ENCODE measurements at regions not wholly inside any gene's neighbourhood (a gene's known extent, or its start where the extent isn't known, plus 50 kb on each side); places are given as distances from the start of the nearest gene placed in this dataset.

DNA sequence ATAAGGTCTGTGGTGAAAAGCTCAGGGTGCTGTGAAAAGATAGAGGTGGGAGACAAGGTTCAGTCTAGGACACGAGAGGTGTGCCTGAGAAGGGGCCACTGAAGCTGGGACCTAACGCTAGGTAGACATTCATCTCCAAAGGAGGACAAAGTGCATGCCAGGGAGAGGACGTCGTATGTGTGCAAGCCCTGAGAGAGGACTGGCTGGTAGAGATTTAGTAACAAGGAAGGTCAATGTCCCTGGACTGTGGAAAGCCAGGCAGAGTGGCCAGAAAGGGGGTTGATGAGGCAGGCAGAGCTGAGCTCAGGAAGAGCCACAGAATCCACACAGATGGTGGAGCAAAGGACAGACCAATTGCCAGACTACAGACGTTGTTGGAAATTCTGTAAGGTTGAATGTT is 817.6 kb downstream of the CCSER2 start:
- no peak for ATAC-seq
- H3K27me3 ChIP-seq (ENCODE audit: low read depth), result no peaks in the 10 kb centered on the region

DNA sequence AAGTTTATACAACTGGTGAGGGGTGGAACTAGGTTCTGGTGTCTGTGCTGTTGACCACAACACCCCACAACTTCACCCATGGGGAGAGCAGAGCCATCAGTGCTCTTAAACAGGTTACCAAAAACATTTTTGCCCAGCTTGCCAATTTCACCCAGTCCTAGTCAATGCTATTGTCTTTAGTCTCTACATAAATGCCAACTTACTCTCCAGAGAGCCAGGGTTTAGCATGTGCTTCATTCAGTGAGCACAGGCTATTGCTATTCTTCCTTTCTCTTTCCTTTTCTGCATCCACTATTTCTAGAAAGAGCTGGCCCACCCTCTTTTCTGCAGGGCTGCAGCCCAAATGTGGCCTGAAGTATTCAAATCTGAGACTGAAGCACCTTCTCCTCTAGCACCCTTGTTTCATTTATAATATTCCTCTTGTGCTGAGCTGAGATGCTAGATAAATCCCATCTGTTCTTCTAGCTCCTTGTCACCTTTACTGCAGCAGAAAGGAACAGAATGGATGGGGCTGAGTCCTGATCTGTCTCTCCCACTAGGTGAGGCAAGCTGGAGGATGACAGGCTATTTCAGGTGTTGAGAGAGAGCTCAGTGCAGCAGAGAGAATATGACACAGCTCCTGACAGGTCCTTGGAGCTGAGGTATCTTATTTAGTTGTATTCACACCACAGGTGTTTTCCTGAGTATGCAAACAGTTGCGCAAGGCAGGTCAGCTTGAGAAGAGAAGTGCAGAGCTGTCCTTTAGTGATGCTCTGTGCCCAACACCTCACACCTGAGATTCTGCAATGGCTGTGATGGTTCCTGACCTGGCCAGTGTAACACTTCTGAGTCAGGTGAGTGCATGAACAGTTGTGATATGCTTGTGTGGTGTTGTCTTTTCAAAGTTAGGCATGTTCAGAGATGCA is 819.2 kb downstream of the CCSER2 start:
- no peaks in the 10 kb centered on the region for H3K36me3 ChIP-seq
- no peaks in the 10 kb centered on the region for H3K9me3 ChIP-seq
- intact Hi-C loops (cut with DNase I), result no loop called here
- H3K27ac ChIP-seq, result peak overlapping the region; percentile 13
- no peaks in the 10 kb centered on the region for H3K27me3 ChIP-seq (ENCODE audit: low read depth)
- peaks cover 8% of the 10 kb centered on the region for H3K4me1 ChIP-seq
- ATAC-seq, result peak; percentile 30 to 31
- DNase-seq, result no peak
- TF ChIP-seq, protein P1, sequence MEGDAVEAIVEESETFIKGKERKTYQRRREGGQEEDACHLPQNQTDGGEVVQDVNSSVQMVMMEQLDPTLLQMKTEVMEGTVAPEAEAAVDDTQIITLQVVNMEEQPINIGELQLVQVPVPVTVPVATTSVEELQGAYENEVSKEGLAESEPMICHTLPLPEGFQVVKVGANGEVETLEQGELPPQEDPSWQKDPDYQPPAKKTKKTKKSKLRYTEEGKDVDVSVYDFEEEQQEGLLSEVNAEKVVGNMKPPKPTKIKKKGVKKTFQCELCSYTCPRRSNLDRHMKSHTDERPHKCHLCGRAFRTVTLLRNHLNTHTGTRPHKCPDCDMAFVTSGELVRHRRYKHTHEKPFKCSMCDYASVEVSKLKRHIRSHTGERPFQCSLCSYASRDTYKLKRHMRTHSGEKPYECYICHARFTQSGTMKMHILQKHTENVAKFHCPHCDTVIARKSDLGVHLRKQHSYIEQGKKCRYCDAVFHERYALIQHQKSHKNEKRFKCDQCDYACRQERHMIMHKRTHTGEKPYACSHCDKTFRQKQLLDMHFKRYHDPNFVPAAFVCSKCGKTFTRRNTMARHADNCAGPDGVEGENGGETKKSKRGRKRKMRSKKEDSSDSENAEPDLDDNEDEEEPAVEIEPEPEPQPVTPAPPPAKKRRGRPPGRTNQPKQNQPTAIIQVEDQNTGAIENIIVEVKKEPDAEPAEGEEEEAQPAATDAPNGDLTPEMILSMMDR (IDR thresholded peaks at IDR 0.05), result no peak
- no peak overlapping the region for H3K4me3 ChIP-seq

More for the DNA sequence above, 817.6 kb downstream of the CCSER2 start:
- DNase-seq, result no peak
- intact Hi-C loops (cut with DNase I), result no loop called here
- Histone ChIP-seq H3K36me3 (no peaks in the 10 kb centered on the region), H3K4me3 (no peak overlapping the region), H3K4me1 (peaks cover 8% of the 10 kb centered on the region), H3K9me3 (no peaks in the 10 kb centered on the region), H3K27ac (no peak overlapping the region)
- TF ChIP-seq, protein P1 (IDR thresholded peaks at IDR 0.05), result no peak

DNA sequence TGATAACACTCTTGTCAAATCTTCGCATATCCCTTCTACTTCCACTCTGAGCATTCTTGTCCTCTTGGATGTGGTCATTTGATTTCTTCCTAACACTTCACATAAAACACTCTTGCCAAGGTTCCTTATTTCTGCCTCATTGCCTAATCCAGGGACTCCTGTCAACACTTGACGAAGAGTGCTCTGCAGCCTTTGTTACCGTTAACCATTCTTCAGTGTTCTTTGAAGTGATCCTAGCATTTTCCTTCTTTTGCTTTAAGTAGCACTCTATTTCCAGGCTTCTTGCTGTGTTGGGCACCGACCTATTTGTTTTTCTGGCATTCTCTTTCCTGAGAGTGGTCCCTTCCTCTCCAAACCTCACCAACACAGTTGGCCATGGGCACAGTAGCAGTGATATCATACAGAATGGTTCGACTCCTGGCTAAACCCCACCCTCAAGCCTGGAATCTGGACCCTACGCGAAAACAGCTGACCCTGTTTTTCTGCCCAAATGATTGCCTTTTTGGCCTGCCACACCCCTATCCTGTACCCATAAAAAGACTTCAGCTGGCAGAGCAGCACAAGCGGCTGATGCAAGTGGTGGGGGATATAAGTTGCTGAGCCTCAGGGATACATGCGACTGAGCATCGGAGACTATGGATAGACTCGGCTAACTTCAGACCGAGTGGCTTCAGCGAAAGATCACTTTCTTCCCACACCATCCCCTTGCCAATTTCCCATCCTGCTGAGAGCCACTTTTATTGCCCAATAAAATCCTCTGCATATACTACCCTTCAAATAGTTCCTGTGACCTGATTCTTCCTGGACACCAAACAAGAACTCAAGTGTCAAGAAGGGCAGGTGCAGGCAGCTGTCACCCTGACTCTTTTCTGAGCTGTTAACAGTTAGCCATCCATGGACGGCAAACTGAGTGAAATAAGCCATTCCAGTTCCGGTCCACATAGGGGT is 820.6 kb downstream of the CCSER2 start:
- no peak for DNase-seq
- no peak overlapping the region for H3K27ac ChIP-seq
- no peak overlapping the region for H3K4me3 ChIP-seq
- no peaks in the 10 kb centered on the region for H3K36me3 ChIP-seq
- no peaks in the 10 kb centered on the region for H3K9me3 ChIP-seq
- TF ChIP-seq, protein P1 (IDR thresholded peaks at IDR 0.05), result no peak
- H3K4me1 ChIP-seq, result peaks cover 8% of the 10 kb centered on the region
- ATAC-seq, result peak; percentile 82 to 89
- intact Hi-C loops (cut with DNase I), result no loop called here
- H3K27me3 ChIP-seq (ENCODE audit: low read depth), result no peaks in the 10 kb centered on the region

DNA sequence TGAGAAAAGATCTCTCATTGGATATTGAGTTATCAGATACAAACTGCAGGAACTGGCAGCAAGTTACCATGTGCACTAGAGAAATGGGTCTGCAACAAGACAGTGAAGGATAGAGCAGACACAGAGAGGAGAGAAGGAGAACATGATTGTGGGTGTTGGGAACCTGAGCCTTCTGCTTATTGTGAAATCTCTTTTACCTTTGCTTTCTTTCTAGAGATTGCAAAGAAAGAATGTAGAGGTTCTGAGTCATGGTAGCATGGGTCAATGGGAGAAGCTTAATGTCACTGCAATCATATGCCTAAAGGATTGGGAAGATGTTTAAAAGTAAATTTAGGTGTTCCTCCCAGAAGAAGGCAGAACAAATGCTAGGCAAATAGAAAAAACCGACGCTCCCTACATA is 821.4 kb downstream of the CCSER2 start:
- Histone ChIP-seq H3K4me1 (peaks cover 8% of the 10 kb centered on the region), H3K4me3 (no peak overlapping the region), H3K36me3 (no peaks in the 10 kb centered on the region), H3K27ac (peak overlapping the region; percentile 31), H3K9me3 (no peaks in the 10 kb centered on the region), H3K27me3 (ENCODE audit: low read depth) (no peaks in the 10 kb centered on the region)
- intact Hi-C loops (cut with DNase I), result no loop called here
- DNase-seq (no peak), ATAC-seq (peak in 1 of 2 donors; percentile 44)
- TF ChIP-seq, protein P1 (IDR thresholded peaks at IDR 0.05), result no peak

DNA sequence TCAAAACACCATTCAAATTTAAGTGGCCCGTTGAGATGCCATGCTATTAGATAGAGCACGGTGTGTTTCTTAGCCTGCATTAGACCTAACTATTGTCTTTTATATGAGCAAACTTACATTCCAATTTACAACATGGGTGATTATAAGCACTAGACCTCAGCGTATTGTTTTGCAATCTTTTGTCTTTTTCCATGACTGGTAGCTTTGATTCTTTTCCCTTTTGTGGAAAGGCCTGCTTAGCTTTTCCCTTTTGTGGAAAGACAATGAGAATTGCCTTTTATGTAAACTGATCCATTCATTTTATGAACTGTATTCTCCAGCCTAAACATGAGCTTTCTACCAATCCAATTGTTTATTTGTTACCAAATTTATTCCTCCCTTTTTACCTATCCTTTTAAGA is 823.1 kb downstream of the CCSER2 start:
- no peaks in the 10 kb centered on the region for H3K36me3 ChIP-seq
- H3K4me3 ChIP-seq, result no peak overlapping the region
- H3K4me1 ChIP-seq, result peaks cover 8% of the 10 kb centered on the region
- H3K27me3 ChIP-seq (ENCODE audit: low read depth), result no peaks in the 10 kb centered on the region
- no peak overlapping the region for H3K27ac ChIP-seq
- H3K9me3 ChIP-seq, result no peaks in the 10 kb centered on the region
- DNase-seq, result no peak
- intact Hi-C loops (cut with DNase I), result no loop called here
- TF ChIP-seq, protein P1 (IDR thresholded peaks at IDR 0.05), result no peak
- no peak for ATAC-seq

All from lower lobe of right lung (tissue), 2 donors.